ENCODE measurements at regions not wholly inside any gene's neighbourhood (a gene's known extent, or its start where the extent isn't known, plus 50 kb on each side); places are given as distances from the start of the nearest gene placed in this dataset.

DNA sequence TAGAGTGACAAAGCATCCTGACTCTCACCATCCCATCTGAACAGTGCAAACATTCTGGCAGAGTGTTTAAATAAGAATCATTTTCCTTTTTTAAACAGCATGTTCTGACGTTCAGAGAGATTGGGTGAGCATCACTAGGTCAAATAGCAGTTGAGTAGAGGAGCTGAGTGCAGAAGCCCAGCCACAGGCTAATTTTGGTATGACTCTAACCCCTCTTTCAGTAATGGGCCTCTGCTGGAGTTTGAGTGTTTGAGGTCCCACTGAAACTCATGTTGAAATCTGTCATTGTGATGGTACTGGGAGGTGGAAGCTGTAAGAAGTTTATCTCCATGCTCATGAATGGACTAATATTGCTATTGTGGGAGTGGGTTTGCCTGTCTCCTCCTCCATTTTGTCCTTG, 194.4 kb downstream of the SALL1 start:
- Histone ChIP-seq H3K4me3 (ENCODE audit: insufficient read depth, low read depth, low read length) (no peak overlapping the region), H3K18ac (ENCODE audit: low read depth, low read length) (no peak overlapping the region), H3K14ac (replicated peaks; ENCODE audit: low read depth, low read length) (no peak overlapping the region), H2AFZ (replicated peaks; ENCODE audit: low read length, poor library complexity) (no peak overlapping the region), H2BK120ac (ENCODE audit: low read depth, low read length) (no peak overlapping the region), H3K9ac (ENCODE audit: low read depth, low read length) (no peak overlapping the region), H3K27ac (ENCODE audit: insufficient read depth, low read length) (no peak overlapping the region), H3K4me1 (ENCODE audit: control insufficient read depth, insufficient read depth, low read length) (no peaks in the 10 kb centered on the region), H2BK15ac (ENCODE audit: low read depth, low read length) (no peak overlapping the region), H3K9me1 (ENCODE audit: insufficient read depth, low read length) (no peaks in the 10 kb centered on the region), H3K56ac (ENCODE audit: extremely low read depth, insufficient read depth, low read length) (no peak overlapping the region), H3K79me1 (ENCODE audit: low read depth in 1 of 2, low read length in 2 of 2) (no peaks in the 10 kb centered on the region), H4K5ac (ENCODE audit: low read depth, low read length) (no peak overlapping the region), H2BK5ac (ENCODE audit: low read depth, low read length, poor library complexity, severe bottlenecking) (no peak overlapping the region), H2BK20ac (ENCODE audit: low read depth, low read length) (no peak overlapping the region), H3K23ac (ENCODE audit: low read depth, low read length) (no peak overlapping the region), H3K4me2 (ENCODE audit: low read depth, low read length) (no peak overlapping the region), H4K20me1 (ENCODE audit: insufficient read depth, low read length) (no peaks in the 10 kb centered on the region), H4K8ac (ENCODE audit: low read depth in 2 of 2, low read length in 2 of 2) (no peak overlapping the region), H4K91ac (ENCODE audit: insufficient read depth, low read depth, low read length) (no peak overlapping the region), H2AK9ac (replicated peaks; ENCODE audit: low read depth, low read length, poor library complexity) (no peak overlapping the region), H2AK5ac (ENCODE audit: low read depth, low read length) (no peak overlapping the region), H3K36me3 (ENCODE audit: control insufficient read depth, insufficient read depth, low read length) (no peaks in the 10 kb centered on the region), H3K4ac (ENCODE audit: low read depth, low read length) (no peak overlapping the region), H3K27me3 (ENCODE audit: control insufficient read depth, insufficient read depth, low read length) (no peaks in the 10 kb centered on the region), H3K9me3 (ENCODE audit: control insufficient read depth, insufficient read depth, low read length) (no peaks in the 10 kb centered on the region)
- CTCF ChIA-PET = no interaction called here
- dilution Hi-C loops (cut with HindIII; ENCODE audit: low sequenced_read_pairs, unreplicated experiment) (no loop called here), intact Hi-C loops (cut with micrococcal nuclease) (no loop called here), in situ Hi-C loops (cut with MboI; ENCODE audit: low sequenced_read_pairs) (no loop called here)
- POLR2A ChIA-PET (ENCODE audit: unreplicated experiment) = no interaction called here
- no CpG with 5 or more reads among the region's 1 CpG for WGBS, 2 experiments (ENCODE audit: extremely low coverage in 2 of 2, insufficient read length in 1 of 2)
- BruUV-seq (replicated peaks) = no TSS peak
- TF ChIP-seq POLR2A (IDR thresholded peaks at IDR 0.05; ENCODE audit: low read depth, low read length) (no peak), FOS (IDR thresholded peaks at IDR 0.05; ENCODE audit: low read depth, low read length) (no peak), RFX5 (IDR thresholded peaks at IDR 0.05; ENCODE audit: low read depth, low read length) (no peak)
- DNase-seq (no peak), ATAC-seq (ENCODE audit: low read depth) (no peak)

Data from IMR-90 (cell line).